Keratinocyte (primary cell): ENCODE measurements at regions not wholly inside any gene's neighbourhood (a gene's known extent, or its start where the extent isn't known, plus 50 kb on each side); places are given as distances from the start of the nearest gene placed in this dataset.

Experiments used
- DNase-seq: peaks from one replicate; pipeline ENCODE4 v3.0.0-alpha.2; 2011; ENCODE audit warnings: low read depth, missing footprints, low spot score
- FAIRE-seq: peaks from 2 replicates; lab custom pipeline; 2011; peaks lifted over from hg19 to GRCh38; lab: Jason Lieb, UNC
- H2AFZ ChIP-seq: 2 replicates; pipeline ENCODE4 v1.6.0; 2012; ENCODE audit warnings: low read length, control low read depth, inconsistent platforms; ENCODE audit not compliant: control insufficient read depth
- H3K27ac ChIP-seq: 2 replicates; pipeline ENCODE4 v1.5.1; 2011; ENCODE audit warnings: low read length; ENCODE audit not compliant: control insufficient read depth, insufficient read depth
- H3K27me3 ChIP-seq: 3 replicates; pipeline ENCODE4 v1.6.0; 2011; ENCODE audit warnings: low read length; ENCODE audit not compliant: control insufficient read depth, insufficient read depth; ENCODE audit errors: extremely low read depth
- H3K36me3 ChIP-seq, 2 experiments: 2 replicates in 1 of 2; 3 replicates in 1 of 2; pipeline ENCODE4 v1.5.1; 2011; ENCODE audit warnings: low read length in 2 of 2, mild to moderate bottlenecking in 1 of 2; ENCODE audit not compliant: control insufficient read depth in 2 of 2, insufficient read depth in 2 of 2; ENCODE audit errors: extremely low read depth in 1 of 2
- H3K4me1 ChIP-seq: 3 replicates; pipeline ENCODE4 v1.5.1; 2011; ENCODE audit warnings: low read length; ENCODE audit not compliant: control insufficient read depth, insufficient read depth; ENCODE audit errors: extremely low read depth
- H3K4me2 ChIP-seq: 3 replicates; pipeline ENCODE4 v1.6.0; 2011; ENCODE audit warnings: low read depth, low read length; ENCODE audit not compliant: control insufficient read depth, insufficient read depth; ENCODE audit errors: extremely low read depth
- H3K4me3 ChIP-seq, 3 experiments: fragments of 200-600 bp in 1 of 3; sonication (generic) in 1 of 3; 2 replicates in 2 of 3; 3 replicates in 1 of 3; pipeline ENCODE4 v1.5.1; 2011 to 2016; ENCODE audit warnings: low read length in 3 of 3, mild to moderate bottlenecking in 3 of 3, control low read depth in 2 of 3, inconsistent platforms in 1 of 3, low read depth in 1 of 3, mixed read lengths in 1 of 3, mixed run types in 1 of 3, moderate library complexity in 1 of 3; ENCODE audit not compliant: control insufficient read depth in 2 of 3, insufficient read depth in 2 of 3; ENCODE audit errors: extremely low read depth in 1 of 3
- H3K79me2 ChIP-seq: 2 replicates; pipeline ENCODE4 v1.6.0; 2012; ENCODE audit warnings: low read length; ENCODE audit not compliant: control insufficient read depth, insufficient read depth
- H3K9ac ChIP-seq: 3 replicates; pipeline ENCODE4 v1.6.0; 2011; ENCODE audit warnings: low read length; ENCODE audit not compliant: control insufficient read depth, insufficient read depth; ENCODE audit errors: extremely low read depth
- H3K9me1 ChIP-seq: 3 replicates; pipeline ENCODE4 v1.6.0; 2011; ENCODE audit warnings: low read length; ENCODE audit not compliant: control insufficient read depth, insufficient read depth; ENCODE audit errors: extremely low read depth
- H3K9me3 ChIP-seq: 2 replicates; pipeline ENCODE4 v1.5.1; 2012; ENCODE audit warnings: low read depth, low read length; ENCODE audit not compliant: control insufficient read depth
- H4K20me1 ChIP-seq: 3 replicates; pipeline ENCODE4 v1.6.0; 2011; ENCODE audit warnings: low read length; ENCODE audit not compliant: control insufficient read depth, insufficient read depth; ENCODE audit errors: extremely low read depth
- EZH2 ChIP-seq: IDR thresholded peaks from one replicate; pipeline ENCODE4 v1.6.1; 2012; ENCODE audit warnings: inconsistent platforms, mild to moderate bottlenecking, low read length, moderate library complexity
- dilution Hi-C: fragments of 300-500 bp; cut with MboI; formaldehyde crosslinking; loops from one replicate; pipeline ENCODE4 v1.7.0; 2020; ENCODE audit warnings: low sequenced_read_pairs; ENCODE audit not compliant: extremely low pct_ligation_motif_present
- TF ChIP-seq, protein P1 (sequence below), 3 experiments: IDR thresholded peaks in 1 of 3; conservative IDR thresholded peaks in 1 of 3; optimal IDR thresholded peaks in 1 of 3; 2 replicates in 2 of 3; 3 replicates in 1 of 3; pipeline versions ENCODE3 to v1.5.1; 2011; ENCODE audit warnings: low read length in 3 of 3, mild to moderate bottlenecking in 3 of 3, moderate library complexity in 2 of 3, control low read depth in 1 of 3, inconsistent platforms in 1 of 3; ENCODE audit not compliant: insufficient read depth in 2 of 3; ENCODE audit errors: extremely low read depth in 1 of 3

GRCh38 chr3:117230924-117231323 lies 521.3 kb downstream of the TUSC7 start:
- Histone ChIP-seq H3K9ac (no peak overlapping the region), H3K4me2 (no peak overlapping the region), H2AFZ (no peak overlapping the region), H3K9me3 (no peaks in the 10 kb centered on the region), H3K27me3 (no peaks in the 10 kb centered on the region), H3K79me2 (no peaks in the 10 kb centered on the region), H3K4me3 (no peak overlapping the region), H3K27ac (no peak overlapping the region), H4K20me1 (no peaks in the 10 kb centered on the region), H3K4me1 (no peaks in the 10 kb centered on the region), H3K36me3 (no peaks in the 10 kb centered on the region), H3K9me1 (no peaks in the 10 kb centered on the region)
- dilution Hi-C loops = no loop called here
- TF ChIP-seq, protein P1, sequence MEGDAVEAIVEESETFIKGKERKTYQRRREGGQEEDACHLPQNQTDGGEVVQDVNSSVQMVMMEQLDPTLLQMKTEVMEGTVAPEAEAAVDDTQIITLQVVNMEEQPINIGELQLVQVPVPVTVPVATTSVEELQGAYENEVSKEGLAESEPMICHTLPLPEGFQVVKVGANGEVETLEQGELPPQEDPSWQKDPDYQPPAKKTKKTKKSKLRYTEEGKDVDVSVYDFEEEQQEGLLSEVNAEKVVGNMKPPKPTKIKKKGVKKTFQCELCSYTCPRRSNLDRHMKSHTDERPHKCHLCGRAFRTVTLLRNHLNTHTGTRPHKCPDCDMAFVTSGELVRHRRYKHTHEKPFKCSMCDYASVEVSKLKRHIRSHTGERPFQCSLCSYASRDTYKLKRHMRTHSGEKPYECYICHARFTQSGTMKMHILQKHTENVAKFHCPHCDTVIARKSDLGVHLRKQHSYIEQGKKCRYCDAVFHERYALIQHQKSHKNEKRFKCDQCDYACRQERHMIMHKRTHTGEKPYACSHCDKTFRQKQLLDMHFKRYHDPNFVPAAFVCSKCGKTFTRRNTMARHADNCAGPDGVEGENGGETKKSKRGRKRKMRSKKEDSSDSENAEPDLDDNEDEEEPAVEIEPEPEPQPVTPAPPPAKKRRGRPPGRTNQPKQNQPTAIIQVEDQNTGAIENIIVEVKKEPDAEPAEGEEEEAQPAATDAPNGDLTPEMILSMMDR (optimal IDR thresholded peaks at IDR 0.05 in 1 of 3, IDR thresholded peaks at IDR 0.05 in 1 of 3, conservative IDR thresholded peaks at IDR 0.05 in 1 of 3; ENCODE audit: extremely low read depth in 1 of 3, insufficient read depth in 2 of 3, low read length in 3 of 3) = no peak
- TF ChIP-seq EZH2 = no peak
- DNase-seq = no peak
- FAIRE-seq = no peak

DNA sequence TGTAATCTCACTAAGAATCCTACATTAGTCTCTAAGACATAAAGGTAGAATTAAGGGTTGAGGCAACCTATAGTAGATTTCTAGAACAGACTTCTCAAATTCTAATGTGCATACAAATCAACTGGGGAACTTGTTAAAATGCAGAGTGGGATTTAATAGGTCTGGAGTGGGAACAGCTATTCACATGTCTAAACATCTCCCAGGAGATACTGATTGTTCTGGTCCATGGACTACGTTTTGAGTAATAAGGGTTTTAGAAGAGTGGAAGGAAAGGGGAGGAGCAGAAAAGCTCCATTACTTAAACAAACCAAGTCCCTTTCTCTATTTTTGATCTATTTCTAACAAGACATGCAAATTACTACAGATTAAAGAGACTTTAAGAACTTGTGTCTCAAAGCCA lies 524.8 kb downstream of the TUSC7 start:
- Histone ChIP-seq H3K27me3 (no peaks in the 10 kb centered on the region), H3K36me3 (no peaks in the 10 kb centered on the region), H3K4me1 (no peaks in the 10 kb centered on the region), H3K9me1 (no peaks in the 10 kb centered on the region), H2AFZ (no peak overlapping the region), H3K9me3 (no peaks in the 10 kb centered on the region), H3K4me2 (no peak overlapping the region), H3K79me2 (no peaks in the 10 kb centered on the region), H3K27ac (no peak overlapping the region), H3K9ac (no peak overlapping the region), H3K4me3 (no peak overlapping the region), H4K20me1 (no peaks in the 10 kb centered on the region)
- TF ChIP-seq EZH2 = no peak
- no peak for FAIRE-seq
- dilution Hi-C loops = no loop called here
- DNase-seq = no peak

DNA sequence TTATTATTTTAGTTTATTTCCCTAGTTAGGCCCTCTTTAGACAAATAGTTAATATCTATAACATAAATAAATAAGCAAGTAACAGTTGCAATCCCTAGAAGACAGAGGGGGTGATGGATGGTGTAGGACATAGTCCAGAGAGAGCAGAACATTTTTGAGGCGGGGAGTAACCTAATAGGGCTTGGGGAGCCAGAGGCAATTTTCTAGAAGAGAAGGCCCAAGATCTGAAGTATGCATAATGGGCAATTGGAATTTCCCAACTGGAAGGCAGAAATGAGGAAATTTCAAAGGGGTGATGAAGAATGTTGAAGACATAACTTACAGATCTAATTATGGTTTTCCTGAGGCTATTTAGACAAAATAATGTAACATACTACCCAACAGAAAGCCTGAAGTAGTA lies 525.7 kb downstream of the TUSC7 start:
- no peak overlapping the region for H3K27ac ChIP-seq
- no peak for DNase-seq
- H2AFZ ChIP-seq = no peak overlapping the region
- no peak for FAIRE-seq
- no peaks in the 10 kb centered on the region for H3K36me3 ChIP-seq
- TF ChIP-seq, protein P1 (optimal IDR thresholded peaks at IDR 0.05 in 1 of 3, IDR thresholded peaks at IDR 0.05 in 1 of 3, conservative IDR thresholded peaks at IDR 0.05 in 1 of 3; ENCODE audit: extremely low read depth in 1 of 3, insufficient read depth in 2 of 3, low read length in 3 of 3) = no peak
- TF ChIP-seq EZH2 = no peak
- H3K27me3 ChIP-seq = no peaks in the 10 kb centered on the region
- H3K4me3 ChIP-seq = no peak overlapping the region
- no peaks in the 10 kb centered on the region for H3K4me1 ChIP-seq
- no peaks in the 10 kb centered on the region for H3K9me3 ChIP-seq
- H3K79me2 ChIP-seq = no peaks in the 10 kb centered on the region
- no peaks in the 10 kb centered on the region for H3K9me1 ChIP-seq
- no peak overlapping the region for H3K9ac ChIP-seq
- no peaks in the 10 kb centered on the region for H4K20me1 ChIP-seq
- H3K4me2 ChIP-seq = no peak overlapping the region
- dilution Hi-C loops = no loop called here
